ENCODE measurements at regions not wholly inside any gene's neighbourhood (a gene's known extent, or its start where the extent isn't known, plus 50 kb on each side); places are given as distances from the start of the nearest gene placed in this dataset.

DNA sequence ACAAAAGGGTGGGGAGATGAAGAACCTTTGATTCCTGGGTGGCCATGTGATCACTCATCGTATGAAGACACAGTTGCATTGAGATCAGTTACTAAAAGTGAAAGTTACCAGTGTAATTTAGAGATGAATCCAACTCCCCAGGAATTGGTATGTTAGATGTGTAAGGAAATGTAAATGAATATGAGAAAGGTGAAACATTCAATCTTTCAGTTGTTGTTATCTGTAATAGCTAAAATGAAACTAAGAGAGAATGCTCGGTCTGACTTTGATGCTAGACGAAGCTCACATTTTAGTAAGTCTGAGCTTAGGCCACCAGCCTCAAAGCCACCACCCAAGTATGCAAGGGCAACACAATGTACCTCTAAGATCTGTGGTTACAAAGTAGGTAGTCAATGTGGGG is 194.3 kb upstream of the POF1B start:
- H3K79me2 ChIP-seq (ENCODE audit: control insufficient read depth, insufficient read depth, low read length), result no peaks in the 10 kb centered on the region
- no peak overlapping the region for H2AFZ ChIP-seq (ENCODE audit: low read depth, low read length)
- ATAC-seq (no peak), DNase-seq (ENCODE audit: extremely low read depth in 1 of 4, low spot score in 3 of 4) (no peak), FAIRE-seq (no peak)
- H3K36me3 ChIP-seq (ENCODE audit: control insufficient read depth, insufficient read depth, low read length), result no peaks in the 10 kb centered on the region
- no peak overlapping the region for H3K27ac ChIP-seq (ENCODE audit: extremely low read depth, low read depth, low read length)
- WGBS (ENCODE audit: insufficient coverage, low coverage, missing lambda C conversion rate), result 4% methylated on average over 3 of the region's 3 CpGs
- no peaks in the 10 kb centered on the region for H3K9me1 ChIP-seq (ENCODE audit: control insufficient read depth, insufficient read depth, low read length)
- intact Hi-C loops (cut with micrococcal nuclease) (no loop called here), in situ Hi-C loops (cut with MboI) (no loop called here)
- ChIA-PET POLR2A (no interaction called here), CTCF (ENCODE audit: low intra/inter-chr PET ratio) (no interaction called here)
- H3K9ac ChIP-seq (ENCODE audit: insufficient read depth in 1 of 2, low read depth in 2 of 2, low read length in 2 of 2), result no peak overlapping the region
- no peaks in the 10 kb centered on the region for H3K27me3 ChIP-seq (ENCODE audit: control insufficient read depth in 2 of 2, insufficient read depth in 2 of 2, low read length in 2 of 2)
- no peaks in the 10 kb centered on the region for H3K4me1 ChIP-seq (replicated peaks in 1 of 2; ENCODE audit: control insufficient read depth in 2 of 2, insufficient read depth in 2 of 2, low read length in 2 of 2)
- no TSS peak for BruUV-seq (replicated peaks)
- H3K4me2 ChIP-seq (ENCODE audit: insufficient read depth, low read length), result no peak overlapping the region
- TF ChIP-seq ZNF23 (CRISPR knock-in tag; IDR thresholded peaks at IDR 0.05) (no peak), SREBF2 (CRISPR knock-in tag; IDR thresholded peaks at IDR 0.05) (no peak), ZNF778 (CRISPR knock-in tag; IDR thresholded peaks at IDR 0.05) (no peak), RBM22 (IDR thresholded peaks at IDR 0.05; ENCODE audit: low read depth, low read length, poor library complexity, severe bottlenecking) (no peak), RB1 (IDR thresholded peaks at IDR 0.05; ENCODE audit: low read depth) (no peak), SPI1 (IDR thresholded peaks at IDR 0.05; ENCODE audit: borderline replicate concordance, low read depth, low read length) (no peak), LARP7 (IDR thresholded peaks at IDR 0.05) (no peak), NFRKB (IDR thresholded peaks at IDR 0.05; ENCODE audit: low read depth) (no peak), RBM14 (IDR thresholded peaks at IDR 0.05; ENCODE audit: borderline replicate concordance, insufficient read depth, low read depth, low read length) (no peak), SETDB1 (IDR thresholded peaks at IDR 0.05; ENCODE audit: low read length) (no peak), HOXB6 (CRISPR knock-in tag; IDR thresholded peaks at IDR 0.05; ENCODE audit: borderline replicate concordance) (no peak), HNRNPLL (IDR thresholded peaks at IDR 0.05; ENCODE audit: low read depth, low read length, poor library complexity, severe bottlenecking) (no peak)
- TF ChIP-seq, protein P1, sequence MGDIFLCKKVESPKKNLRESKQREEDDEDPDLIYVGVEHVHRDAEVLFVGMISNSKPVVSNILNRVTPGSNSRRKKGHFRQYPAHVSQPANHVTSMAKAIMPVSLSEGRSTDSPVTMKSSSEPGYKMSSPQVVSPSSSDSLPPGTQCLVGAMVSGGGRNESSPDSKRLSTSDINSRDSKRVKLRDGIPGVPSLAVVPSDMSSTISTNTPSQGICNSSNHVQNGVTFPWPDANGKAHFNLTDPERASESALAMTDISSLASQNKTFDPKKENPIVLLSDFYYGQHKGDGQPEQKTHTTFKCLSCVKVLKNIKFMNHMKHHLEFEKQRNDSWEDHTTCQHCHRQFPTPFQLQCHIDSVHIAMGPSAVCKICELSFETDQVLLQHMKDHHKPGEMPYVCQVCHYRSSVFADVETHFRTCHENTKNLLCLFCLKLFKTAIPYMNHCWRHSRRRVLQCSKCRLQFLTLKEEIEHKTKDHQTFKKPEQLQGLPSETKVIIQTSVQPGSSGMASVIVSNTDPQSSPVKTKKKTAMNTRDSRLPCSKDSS (IDR thresholded peaks at IDR 0.05; ENCODE audit: low read depth, partially characterized antibody), result no peak
- TF ChIP-seq, protein P2, sequence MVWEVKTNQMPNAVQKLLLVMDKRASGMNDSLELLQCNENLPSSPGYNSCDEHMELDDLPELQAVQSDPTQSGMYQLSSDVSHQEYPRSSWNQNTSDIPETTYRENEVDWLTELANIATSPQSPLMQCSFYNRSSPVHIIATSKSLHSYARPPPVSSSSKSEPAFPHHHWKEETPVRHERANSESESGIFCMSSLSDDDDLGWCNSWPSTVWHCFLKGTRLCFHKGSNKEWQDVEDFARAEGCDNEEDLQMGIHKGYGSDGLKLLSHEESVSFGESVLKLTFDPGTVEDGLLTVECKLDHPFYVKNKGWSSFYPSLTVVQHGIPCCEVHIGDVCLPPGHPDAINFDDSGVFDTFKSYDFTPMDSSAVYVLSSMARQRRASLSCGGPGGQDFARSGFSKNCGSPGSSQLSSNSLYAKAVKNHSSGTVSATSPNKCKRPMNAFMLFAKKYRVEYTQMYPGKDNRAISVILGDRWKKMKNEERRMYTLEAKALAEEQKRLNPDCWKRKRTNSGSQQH (CRISPR knock-in tag; IDR thresholded peaks at IDR 0.05), result no peak
- TF ChIP-seq, protein P3, sequence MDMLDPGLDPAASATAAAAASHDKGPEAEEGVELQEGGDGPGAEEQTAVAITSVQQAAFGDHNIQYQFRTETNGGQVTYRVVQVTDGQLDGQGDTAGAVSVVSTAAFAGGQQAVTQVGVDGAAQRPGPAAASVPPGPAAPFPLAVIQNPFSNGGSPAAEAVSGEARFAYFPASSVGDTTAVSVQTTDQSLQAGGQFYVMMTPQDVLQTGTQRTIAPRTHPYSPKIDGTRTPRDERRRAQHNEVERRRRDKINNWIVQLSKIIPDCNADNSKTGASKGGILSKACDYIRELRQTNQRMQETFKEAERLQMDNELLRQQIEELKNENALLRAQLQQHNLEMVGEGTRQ (CRISPR knock-in tag; IDR thresholded peaks at IDR 0.05), result no peak
- TF ChIP-seq, protein P4, sequence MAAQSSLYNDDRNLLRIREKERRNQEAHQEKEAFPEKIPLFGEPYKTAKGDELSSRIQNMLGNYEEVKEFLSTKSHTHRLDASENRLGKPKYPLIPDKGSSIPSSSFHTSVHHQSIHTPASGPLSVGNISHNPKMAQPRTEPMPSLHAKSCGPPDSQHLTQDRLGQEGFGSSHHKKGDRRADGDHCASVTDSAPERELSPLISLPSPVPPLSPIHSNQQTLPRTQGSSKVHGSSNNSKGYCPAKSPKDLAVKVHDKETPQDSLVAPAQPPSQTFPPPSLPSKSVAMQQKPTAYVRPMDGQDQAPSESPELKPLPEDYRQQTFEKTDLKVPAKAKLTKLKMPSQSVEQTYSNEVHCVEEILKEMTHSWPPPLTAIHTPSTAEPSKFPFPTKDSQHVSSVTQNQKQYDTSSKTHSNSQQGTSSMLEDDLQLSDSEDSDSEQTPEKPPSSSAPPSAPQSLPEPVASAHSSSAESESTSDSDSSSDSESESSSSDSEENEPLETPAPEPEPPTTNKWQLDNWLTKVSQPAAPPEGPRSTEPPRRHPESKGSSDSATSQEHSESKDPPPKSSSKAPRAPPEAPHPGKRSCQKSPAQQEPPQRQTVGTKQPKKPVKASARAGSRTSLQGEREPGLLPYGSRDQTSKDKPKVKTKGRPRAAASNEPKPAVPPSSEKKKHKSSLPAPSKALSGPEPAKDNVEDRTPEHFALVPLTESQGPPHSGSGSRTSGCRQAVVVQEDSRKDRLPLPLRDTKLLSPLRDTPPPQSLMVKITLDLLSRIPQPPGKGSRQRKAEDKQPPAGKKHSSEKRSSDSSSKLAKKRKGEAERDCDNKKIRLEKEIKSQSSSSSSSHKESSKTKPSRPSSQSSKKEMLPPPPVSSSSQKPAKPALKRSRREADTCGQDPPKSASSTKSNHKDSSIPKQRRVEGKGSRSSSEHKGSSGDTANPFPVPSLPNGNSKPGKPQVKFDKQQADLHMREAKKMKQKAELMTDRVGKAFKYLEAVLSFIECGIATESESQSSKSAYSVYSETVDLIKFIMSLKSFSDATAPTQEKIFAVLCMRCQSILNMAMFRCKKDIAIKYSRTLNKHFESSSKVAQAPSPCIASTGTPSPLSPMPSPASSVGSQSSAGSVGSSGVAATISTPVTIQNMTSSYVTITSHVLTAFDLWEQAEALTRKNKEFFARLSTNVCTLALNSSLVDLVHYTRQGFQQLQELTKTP (IDR thresholded peaks at IDR 0.05; ENCODE audit: low read depth in 1 of 2, partially characterized antibody in 2 of 2), result no peak
- no peaks in the 10 kb centered on the region for H3K9me3 ChIP-seq (replicated peaks; ENCODE audit: control insufficient read depth, insufficient read depth, low read depth, low read length)
- H3K4me3 ChIP-seq, result no peak overlapping the region
- H4K20me1 ChIP-seq (replicated peaks; ENCODE audit: control insufficient read depth, insufficient read depth, low read length), result no peaks in the 10 kb centered on the region

Data from K562 (cell line).